GM23338 (cell line): ENCODE measurements at regions not wholly inside any gene's neighbourhood (a gene's known extent, or its start where the extent isn't known, plus 50 kb on each side); places are given as distances from the start of the nearest gene placed in this dataset.
A peak's percentile ranks its signal among the peaks of the same experiment; 100 is the strongest.

Source experiments
- ATAC-seq: fragments of 200-7000 bp; cut with Tn5 transposase; 3 replicates; pipeline ENCODE4 v1.9.1; 2020
- DNase-seq: peaks from one replicate; pipeline ENCODE4 v3.0.0-alpha.2; 2015; ENCODE audit warnings: low spot score
- H2AFZ ChIP-seq: fragments of 200-600 bp; sonication (generic); 2 replicates; pipeline ENCODE4 v1.8.0; 2016; ENCODE audit warnings: antibody characterized with exemption, mild to moderate bottlenecking, moderate library complexity
- H3F3A ChIP-seq: fragments of 200-600 bp; sonication (generic); replicated peaks from 2 replicates; pipeline ENCODE4 v1.8.0; 2017; ENCODE audit warnings: antibody characterized with exemption, mixed run types, low read depth
- H3K27ac ChIP-seq: fragments of 200-600 bp; sonication (generic); 2 replicates; pipeline ENCODE4 v1.6.1; 2016; ENCODE audit warnings: low read depth
- H3K27me3 ChIP-seq: fragments of 200-600 bp; sonication (generic); 2 replicates; pipeline ENCODE4 v1.8.0; 2016; ENCODE audit warnings: mild to moderate bottlenecking, mixed run types, moderate library complexity; ENCODE audit not compliant: insufficient read depth
- H3K36me3 ChIP-seq: fragments of 200-600 bp; sonication (generic); 2 replicates; pipeline ENCODE4 v1.8.0; 2016; ENCODE audit warnings: mild to moderate bottlenecking; ENCODE audit not compliant: insufficient read depth
- H3K4me1 ChIP-seq: fragments of 200-600 bp; sonication (generic); 2 replicates; pipeline ENCODE4 v1.8.0; 2016; ENCODE audit warnings: mild to moderate bottlenecking, moderate library complexity; ENCODE audit not compliant: insufficient read depth
- H3K4me2 ChIP-seq: fragments of 200-600 bp; sonication (generic); 2 replicates; pipeline ENCODE4 v1.7.1; 2017; ENCODE audit warnings: mixed run types
- H3K4me3 ChIP-seq: fragments of 200-600 bp; sonication (generic); 2 replicates; pipeline ENCODE4 v1.6.1; 2016; ENCODE audit warnings: mixed run types
- H3K79me2 ChIP-seq: fragments of 200-600 bp; sonication (generic); replicated peaks from 2 replicates; pipeline ENCODE4 v1.8.0; 2017; ENCODE audit warnings: mild to moderate bottlenecking; ENCODE audit not compliant: insufficient read depth
- H3K9me2 ChIP-seq: fragments of 200-600 bp; sonication (generic); 2 replicates; pipeline ENCODE4 v1.8.0; 2017; ENCODE audit not compliant: insufficient read depth
- H4K20me1 ChIP-seq: fragments of 200-600 bp; sonication (generic); replicated peaks from 2 replicates; pipeline ENCODE4 v1.8.0; 2017; ENCODE audit warnings: mild to moderate bottlenecking; ENCODE audit not compliant: insufficient read depth
- H3K27ac Mint-ChIP-seq: 2 replicates; pipeline ENCODE4 v1.8.0; 2020; ENCODE audit warnings: inconsistent platforms, mild to moderate bottlenecking, moderate library complexity, mixed read lengths
- H3K27me3 Mint-ChIP-seq: 3 replicates; pipeline ENCODE4 v1.8.0; 2022; ENCODE audit warnings: low read depth, mild to moderate bottlenecking, moderate library complexity, mixed read lengths, inconsistent platforms; ENCODE audit not compliant: insufficient read depth, poor library complexity
- H3K36me3 Mint-ChIP-seq: 3 replicates; pipeline ENCODE4 v1.8.0; 2021; ENCODE audit warnings: low read depth, mild to moderate bottlenecking, inconsistent platforms, moderate library complexity, mixed read lengths
- H3K4me1 Mint-ChIP-seq: 3 replicates; pipeline ENCODE4 v1.8.0; 2020; ENCODE audit warnings: mild to moderate bottlenecking, inconsistent platforms, mixed read lengths
- H3K4me3 Mint-ChIP-seq: 3 replicates; pipeline ENCODE4 v1.8.0; 2021; ENCODE audit warnings: moderate library complexity, mild to moderate bottlenecking, inconsistent platforms, mixed read lengths
- H3K9me3 Mint-ChIP-seq: 3 replicates; pipeline ENCODE4 v1.8.0; 2020; ENCODE audit warnings: moderate library complexity, mild to moderate bottlenecking, inconsistent platforms, mixed read lengths
- CREB1 ChIP-seq: fragments of 250-450 bp; sonication (Bioruptor Pico); IDR thresholded peaks from 2 replicates; pipeline ENCODE4 v1.5.0; 2020; ENCODE audit warnings: low read depth, mild to moderate bottlenecking, moderate library complexity
- CTCF ChIP-seq, 2 experiments: fragments of 200-600 bp in 1 of 2; sonication (generic) in 1 of 2; conservative IDR thresholded peaks; 2 replicates each; pipeline versions ENCODE4 v1.5.1 to v1.6.1; 2016 to 2017; ENCODE audit warnings: antibody characterized with exemption in 2 of 2, low read depth in 2 of 2, mild to moderate bottlenecking in 2 of 2, moderate library complexity in 1 of 2
- ETS1 ChIP-seq: IDR thresholded peaks from 2 replicates; pipeline ENCODE4 v1.6.1; 2016; ENCODE audit warnings: antibody characterized with exemption
- EZH2 ChIP-seq: fragments of 200-600 bp; sonication (generic); IDR thresholded peaks from one replicate; pipeline ENCODE4 v1.8.0; 2017; ENCODE audit warnings: antibody characterized with exemption, mild to moderate bottlenecking, low read depth; ENCODE audit not compliant: unreplicated experiment
- EZH2phosphoT487 ChIP-seq: fragments of 200-600 bp; sonication (generic); IDR thresholded peaks from one replicate; pipeline ENCODE4 v1.8.1; 2018; ENCODE audit warnings: antibody characterized with exemption; ENCODE audit not compliant: unreplicated experiment
- JUNB ChIP-seq: IDR thresholded peaks from one replicate; pipeline ENCODE4 v1.6.1; 2016; ENCODE audit warnings: antibody characterized with exemption; ENCODE audit not compliant: unreplicated experiment
- NANOG ChIP-seq: IDR thresholded peaks from 2 replicates; pipeline ENCODE4 v1.6.1; 2016; ENCODE audit warnings: antibody characterized with exemption, borderline replicate concordance
- POLR2AphosphoS5 ChIP-seq: IDR thresholded peaks from 2 replicates; pipeline ENCODE4 v1.6.1; 2016; ENCODE audit warnings: antibody characterized with exemption, low read depth
- REST ChIP-seq: IDR thresholded peaks from one replicate; pipeline ENCODE4 v1.6.1; 2018; ENCODE audit warnings: antibody characterized with exemption; ENCODE audit not compliant: unreplicated experiment
- STAT1 ChIP-seq: IDR thresholded peaks from one replicate; pipeline ENCODE4 v1.6.1; 2016; ENCODE audit warnings: antibody characterized with exemption; ENCODE audit not compliant: unreplicated experiment
- ZNF114 ChIP-seq: fragments of 250-450 bp; sonication (Bioruptor Pico); IDR thresholded peaks from 2 replicates; pipeline ENCODE4 v1.5.0; 2020; ENCODE audit warnings: mild to moderate bottlenecking, moderate library complexity
- ZNF331 ChIP-seq: fragments of 250-450 bp; sonication (Bioruptor Pico); IDR thresholded peaks from 2 replicates; pipeline ENCODE4 v1.5.0; 2020; ENCODE audit warnings: low read depth, mild to moderate bottlenecking, moderate library complexity

DNA sequence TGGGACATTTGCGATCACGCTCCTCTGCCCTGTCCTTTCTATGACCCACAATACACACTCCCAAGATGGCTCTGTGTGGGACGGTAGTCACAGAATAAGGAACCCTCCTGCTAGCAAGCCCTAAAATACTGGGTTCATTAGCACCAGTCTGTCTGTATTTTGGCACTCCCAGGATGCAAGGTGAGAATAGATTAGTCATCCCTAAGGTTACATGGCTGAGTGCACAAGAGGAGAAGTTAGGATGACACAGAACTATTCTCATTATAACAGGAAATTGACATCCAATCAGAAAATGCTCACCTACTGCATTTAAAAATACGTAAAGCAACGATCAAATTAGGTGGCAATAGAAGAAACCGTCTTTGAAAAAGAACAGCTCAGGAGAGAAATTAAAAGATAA, 590.2 kb downstream of the EPHA4 start:
- H3K36me3 ChIP-seq, result no peaks in the 10 kb centered on the region
- H3F3A ChIP-seq, result no peaks in the 10 kb centered on the region
- Mint-ChIP-seq H3K27me3 (peaks cover under 1% of the 10 kb centered on the region), H3K36me3 (peaks cover 4% of the 10 kb centered on the region; the same call in 2 of the 3 replicates), H3K4me3 (no peak overlapping the region), H3K27ac (no peak overlapping the region), H3K9me3 (peaks cover 5% of the 10 kb centered on the region; the same call in 2 of the 3 replicates), H3K4me1 (peaks cover 16% of the 10 kb centered on the region)
- H2AFZ ChIP-seq, result no peak overlapping the region
- no peaks in the 10 kb centered on the region for H3K79me2 ChIP-seq
- peaks cover 6% of the 10 kb centered on the region; the same call in 1 of the 2 replicates for H3K9me2 ChIP-seq
- H3K27ac ChIP-seq, result no peak overlapping the region
- H4K20me1 ChIP-seq, result no peaks in the 10 kb centered on the region
- ATAC-seq, result no peak
- H3K4me1 ChIP-seq, result peaks cover 6% of the 10 kb centered on the region; the same call in 1 of the 2 replicates
- no peak overlapping the region for H3K4me3 ChIP-seq
- TF ChIP-seq ETS1, result no peak
- TF ChIP-seq ZNF114, result no peak
- TF ChIP-seq ZNF331 (CRISPR knock-in tag), result no peak
- TF ChIP-seq POLR2AphosphoS5, result no peak
- DNase-seq, result no peak
- no peaks in the 10 kb centered on the region for H3K27me3 ChIP-seq
- H3K4me2 ChIP-seq, result no peak overlapping the region

GRCh38 chr2:220985561-220985960, 586.5 kb downstream of the EPHA4 start:
- H3K4me2 ChIP-seq, result no peak overlapping the region
- DNase-seq (peak; percentile 45), ATAC-seq (no peak)
- peaks cover 16% of the 10 kb centered on the region for H3K4me1 Mint-ChIP-seq
- H2AFZ ChIP-seq, result no peak overlapping the region
- no peaks in the 10 kb centered on the region for H3K27me3 ChIP-seq
- H4K20me1 ChIP-seq, result no peaks in the 10 kb centered on the region
- no peak overlapping the region for H3K27ac Mint-ChIP-seq
- H3K4me1 ChIP-seq, result peaks cover 6% of the 10 kb centered on the region; the same call in 1 of the 2 replicates
- no peaks in the 10 kb centered on the region for H3K79me2 ChIP-seq
- peaks cover 2% of the 10 kb centered on the region for H3K27me3 Mint-ChIP-seq
- no peak overlapping the region for H3K4me3 Mint-ChIP-seq
- no peaks in the 10 kb centered on the region for H3F3A ChIP-seq
- no peaks in the 10 kb centered on the region; the same call in 2 of the 3 replicates for H3K9me3 Mint-ChIP-seq
- H3K9me2 ChIP-seq, result peaks cover 3% of the 10 kb centered on the region; the same call in 1 of the 2 replicates
- no peak overlapping the region for H3K4me3 ChIP-seq
- H3K27ac ChIP-seq, result no peak overlapping the region
- H3K36me3 Mint-ChIP-seq, result no peaks in the 10 kb centered on the region
- H3K36me3 ChIP-seq, result no peaks in the 10 kb centered on the region
- TF ChIP-seq CTCF (conservative IDR thresholded peaks at IDR 0.05; ENCODE audit: low read depth in 2 of 2) (no peak), EZH2phosphoT487 (no peak), EZH2 (no peak), NANOG (no peak), ZNF114 (no peak), STAT1 (no peak), REST (no peak), ZNF331 (CRISPR knock-in tag) (no peak), CREB1 (CRISPR knock-in tag) (no peak), ETS1 (no peak), JUNB (no peak), POLR2AphosphoS5 (no peak)
